ENCODE measurements at regions not wholly inside any gene's neighbourhood (a gene's known extent, or its start where the extent isn't known, plus 50 kb on each side); places are given as distances from the start of the nearest gene placed in this dataset.

DNA sequence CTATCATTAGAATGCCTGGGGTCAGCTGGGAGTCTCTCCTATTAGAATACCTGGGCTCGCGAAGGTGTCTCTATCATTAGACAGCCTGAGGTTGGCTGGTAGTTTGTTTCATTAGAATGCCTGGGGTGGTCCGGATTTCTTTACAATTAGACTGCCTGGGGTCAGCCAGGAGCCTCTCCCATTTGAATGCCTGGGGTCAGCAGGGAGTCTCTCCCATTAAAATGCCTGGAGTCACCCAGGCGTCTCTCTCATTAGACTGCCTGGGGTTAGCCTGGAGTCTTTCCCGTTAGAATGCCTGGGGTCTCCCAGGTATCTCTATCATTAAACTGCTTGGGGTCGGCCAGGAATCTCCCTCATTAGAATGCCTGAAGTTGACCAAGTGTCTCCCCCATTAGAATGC is 1458.3 kb downstream of the UQCRFS1 start:
- intact Hi-C loops (cut with DNase I): no loop called here
- TF ChIP-seq, protein P1, sequence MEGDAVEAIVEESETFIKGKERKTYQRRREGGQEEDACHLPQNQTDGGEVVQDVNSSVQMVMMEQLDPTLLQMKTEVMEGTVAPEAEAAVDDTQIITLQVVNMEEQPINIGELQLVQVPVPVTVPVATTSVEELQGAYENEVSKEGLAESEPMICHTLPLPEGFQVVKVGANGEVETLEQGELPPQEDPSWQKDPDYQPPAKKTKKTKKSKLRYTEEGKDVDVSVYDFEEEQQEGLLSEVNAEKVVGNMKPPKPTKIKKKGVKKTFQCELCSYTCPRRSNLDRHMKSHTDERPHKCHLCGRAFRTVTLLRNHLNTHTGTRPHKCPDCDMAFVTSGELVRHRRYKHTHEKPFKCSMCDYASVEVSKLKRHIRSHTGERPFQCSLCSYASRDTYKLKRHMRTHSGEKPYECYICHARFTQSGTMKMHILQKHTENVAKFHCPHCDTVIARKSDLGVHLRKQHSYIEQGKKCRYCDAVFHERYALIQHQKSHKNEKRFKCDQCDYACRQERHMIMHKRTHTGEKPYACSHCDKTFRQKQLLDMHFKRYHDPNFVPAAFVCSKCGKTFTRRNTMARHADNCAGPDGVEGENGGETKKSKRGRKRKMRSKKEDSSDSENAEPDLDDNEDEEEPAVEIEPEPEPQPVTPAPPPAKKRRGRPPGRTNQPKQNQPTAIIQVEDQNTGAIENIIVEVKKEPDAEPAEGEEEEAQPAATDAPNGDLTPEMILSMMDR (IDR thresholded peaks at IDR 0.05): no peak
- Histone ChIP-seq H3K27ac (no peak overlapping the region), H3K4me3 (no peak overlapping the region), H3K9ac (ENCODE audit: low read depth in 2 of 2, low read length in 2 of 2) (no peak overlapping the region), H3K36me3 (no peaks in the 10 kb centered on the region), H3K9me3 (no peaks in the 10 kb centered on the region), H3K4me1 (no peaks in the 10 kb centered on the region), H3K27me3 (no peaks in the 10 kb centered on the region)
- DNase-seq: no peak

DNA sequence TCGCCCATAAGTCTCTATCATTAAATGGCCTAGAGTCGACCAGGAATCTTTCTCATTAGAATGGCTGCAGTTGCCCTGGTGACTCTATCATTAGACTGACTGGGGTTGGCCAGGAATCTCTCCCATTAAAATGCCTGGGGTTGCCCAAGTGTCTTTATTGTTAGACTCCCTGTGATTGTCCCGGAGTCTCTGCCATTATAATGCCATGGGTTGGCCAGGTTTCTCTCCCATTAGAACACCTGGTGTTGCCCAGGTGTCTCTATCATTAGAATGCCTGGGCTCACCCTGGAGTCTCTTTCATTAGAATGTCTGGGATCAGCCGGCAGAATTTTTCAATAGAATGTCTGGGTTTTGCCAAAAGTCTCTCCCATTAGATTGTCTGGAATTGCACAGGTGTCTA is 1459.3 kb downstream of the UQCRFS1 start:
- Histone ChIP-seq H3K9me3 (no peaks in the 10 kb centered on the region), H3K27ac (no peak overlapping the region), H3K36me3 (no peaks in the 10 kb centered on the region), H3K4me3 (no peak overlapping the region), H3K9ac (ENCODE audit: low read depth in 2 of 2, low read length in 2 of 2) (no peak overlapping the region), H3K27me3 (no peaks in the 10 kb centered on the region), H3K4me1 (no peaks in the 10 kb centered on the region)
- TF ChIP-seq, protein P1 (IDR thresholded peaks at IDR 0.05): no peak
- intact Hi-C loops (cut with DNase I): no loop called here
- DNase-seq: no peak

DNA sequence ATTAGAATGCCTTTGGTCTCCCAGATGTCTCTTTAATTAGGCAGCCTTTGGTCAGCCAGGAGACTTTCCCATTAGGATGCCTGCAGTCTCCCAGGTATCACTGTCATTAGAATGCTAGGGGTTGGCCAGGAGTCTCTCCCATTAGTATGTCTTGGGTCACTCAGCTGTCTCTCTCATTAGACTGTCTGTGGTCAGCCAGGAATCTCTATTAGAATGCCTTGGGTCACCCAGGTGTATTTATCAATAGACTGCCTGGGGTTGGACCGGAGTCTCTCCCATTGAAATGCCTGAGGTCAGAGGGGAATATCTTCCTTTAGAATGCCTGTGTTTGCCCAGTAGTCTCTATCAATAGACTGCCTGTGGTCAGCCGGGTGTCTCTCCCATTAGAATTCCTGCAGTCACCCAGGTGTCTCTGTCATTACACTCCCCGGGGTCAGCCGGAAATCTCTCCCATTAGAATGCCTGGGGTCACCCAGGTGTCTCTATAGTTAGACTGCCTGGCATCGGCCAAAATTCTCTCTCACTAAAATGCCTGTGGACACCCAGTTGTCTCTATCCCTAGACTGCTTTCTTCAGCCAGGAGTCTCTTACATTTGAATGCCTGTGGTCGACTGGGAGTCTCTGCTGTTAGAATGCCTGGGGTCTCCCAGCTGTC is 1460.3 kb downstream of the UQCRFS1 start:
- Histone ChIP-seq H3K27ac (no peak overlapping the region), H3K9ac (ENCODE audit: low read depth in 2 of 2, low read length in 2 of 2) (no peak overlapping the region), H3K36me3 (no peaks in the 10 kb centered on the region), H3K4me3 (no peak overlapping the region), H3K9me3 (no peaks in the 10 kb centered on the region), H3K27me3 (no peaks in the 10 kb centered on the region), H3K4me1 (no peaks in the 10 kb centered on the region)
- no peak for DNase-seq
- intact Hi-C loops (cut with DNase I): no loop called here
- TF ChIP-seq, protein P1 (IDR thresholded peaks at IDR 0.05): no peak

DNA sequence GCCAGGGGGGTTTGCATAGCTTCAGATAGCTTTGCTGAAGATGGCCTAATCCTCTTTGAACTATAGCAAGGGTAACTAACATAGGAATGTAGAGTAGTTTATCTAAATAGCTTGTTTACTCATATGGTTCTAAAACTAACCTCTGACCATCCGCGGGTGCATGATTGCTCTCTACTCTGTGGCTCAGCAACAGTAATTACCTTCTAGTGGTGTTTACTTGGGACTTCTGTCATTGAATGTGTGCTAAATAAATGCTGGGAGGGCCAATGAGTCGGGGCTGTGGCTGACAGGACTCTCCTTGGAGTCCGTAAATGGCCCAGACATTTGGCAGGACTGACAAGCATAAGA is 1461.9 kb downstream of the UQCRFS1 start:
- intact Hi-C loops (cut with DNase I): no loop called here
- DNase-seq: no peak

DNA sequence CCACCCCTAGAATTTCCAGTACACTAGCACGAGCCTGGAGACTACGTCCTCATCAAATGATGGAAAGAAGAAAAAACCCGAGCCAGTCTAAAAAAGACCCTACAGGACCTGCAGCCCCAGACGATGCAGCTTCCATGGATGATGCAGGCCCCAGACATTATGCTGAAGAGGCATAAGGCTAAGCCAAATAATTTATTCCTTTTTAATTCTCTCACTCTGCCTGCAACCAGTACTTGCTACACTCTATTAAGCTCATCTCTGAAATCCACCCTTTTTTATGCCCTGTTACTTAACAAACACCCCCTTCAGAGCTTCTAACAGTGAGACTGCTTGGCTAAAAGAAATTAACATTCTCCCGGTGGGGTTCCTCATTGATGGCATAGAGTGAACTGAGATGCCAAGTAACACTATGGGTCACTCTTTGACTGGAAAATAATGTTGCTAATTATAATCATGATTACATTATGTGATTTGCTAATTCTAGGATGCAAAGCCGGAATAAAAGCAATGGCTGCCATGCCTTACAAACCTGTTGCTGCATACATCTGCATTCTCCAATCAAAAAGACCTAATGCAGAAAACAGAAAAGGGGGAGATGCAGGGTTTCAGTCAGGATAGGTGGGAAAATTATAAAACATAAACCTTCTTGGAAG is 1462.4 kb downstream of the UQCRFS1 start:
- no peak for DNase-seq
- no peak overlapping the region for H3K4me3 ChIP-seq
- H3K36me3 ChIP-seq: no peaks in the 10 kb centered on the region
- H3K4me1 ChIP-seq: no peaks in the 10 kb centered on the region
- TF ChIP-seq, protein P1 (IDR thresholded peaks at IDR 0.05): no peak
- intact Hi-C loops (cut with DNase I): no loop called here
- no peaks in the 10 kb centered on the region for H3K27me3 ChIP-seq
- no peaks in the 10 kb centered on the region for H3K9me3 ChIP-seq
- H3K27ac ChIP-seq: no peak overlapping the region
- H3K9ac ChIP-seq (ENCODE audit: low read depth in 2 of 2, low read length in 2 of 2): no peak overlapping the region

More for the DNA sequence above, 1461.9 kb downstream of the UQCRFS1 start:
- H3K4me1 ChIP-seq: no peaks in the 10 kb centered on the region
- TF ChIP-seq, protein P1 (IDR thresholded peaks at IDR 0.05): no peak
- H3K9ac ChIP-seq (ENCODE audit: low read depth in 2 of 2, low read length in 2 of 2): no peak overlapping the region
- H3K27ac ChIP-seq: no peak overlapping the region
- H3K4me3 ChIP-seq: no peak overlapping the region
- no peaks in the 10 kb centered on the region for H3K27me3 ChIP-seq
- no peaks in the 10 kb centered on the region for H3K9me3 ChIP-seq
- no peaks in the 10 kb centered on the region for H3K36me3 ChIP-seq
